ENCODE measurements at regions not wholly inside any gene's neighbourhood (a gene's known extent, or its start where the extent isn't known, plus 50 kb on each side); places are given as distances from the start of the nearest gene placed in this dataset.

DNA sequence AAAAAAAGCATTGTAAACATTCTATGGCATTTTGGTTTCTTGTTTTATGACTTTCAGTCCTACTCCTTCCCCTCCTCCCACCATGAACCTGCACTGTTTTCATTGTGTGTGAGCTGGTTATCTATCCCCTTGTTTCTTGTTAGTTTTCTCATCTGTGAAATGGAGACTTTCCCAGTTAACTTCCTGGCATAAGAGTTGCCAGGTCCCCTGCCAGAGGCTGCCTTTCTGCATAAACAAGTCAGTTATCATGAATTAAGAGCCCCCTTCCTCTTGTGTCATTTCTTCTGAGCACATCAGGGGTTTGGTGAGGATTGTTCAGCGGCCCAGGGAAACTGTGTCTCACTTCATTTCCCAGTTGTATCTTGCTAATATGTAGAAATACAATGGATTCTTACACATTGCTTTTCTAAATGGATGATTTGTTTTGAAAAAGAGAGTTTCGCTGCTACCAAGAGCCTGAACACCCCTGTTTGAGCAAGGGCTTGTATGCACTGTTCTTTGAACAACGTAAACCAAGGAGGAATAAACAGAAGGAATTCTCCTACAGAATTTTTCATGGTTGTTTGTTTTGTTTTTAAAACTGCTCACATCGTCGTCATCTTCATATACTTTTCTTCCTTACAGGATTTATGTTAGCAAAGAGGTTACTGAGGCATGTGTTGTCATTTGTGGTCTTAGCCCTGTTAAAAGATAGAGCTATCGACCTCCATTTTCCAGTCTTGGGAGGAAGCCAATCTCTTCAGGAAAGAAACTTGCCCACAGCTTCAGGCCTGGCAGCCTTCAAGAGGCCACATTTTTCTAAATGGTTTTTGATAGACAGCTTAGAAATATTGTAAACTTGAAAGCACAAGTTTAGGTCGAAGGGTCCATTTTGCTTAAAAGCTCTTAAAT, 144.6 kb upstream of the IL12A start:
- DNase-seq (ENCODE audit: low read depth in 2 of 2) = no peak

DNA sequence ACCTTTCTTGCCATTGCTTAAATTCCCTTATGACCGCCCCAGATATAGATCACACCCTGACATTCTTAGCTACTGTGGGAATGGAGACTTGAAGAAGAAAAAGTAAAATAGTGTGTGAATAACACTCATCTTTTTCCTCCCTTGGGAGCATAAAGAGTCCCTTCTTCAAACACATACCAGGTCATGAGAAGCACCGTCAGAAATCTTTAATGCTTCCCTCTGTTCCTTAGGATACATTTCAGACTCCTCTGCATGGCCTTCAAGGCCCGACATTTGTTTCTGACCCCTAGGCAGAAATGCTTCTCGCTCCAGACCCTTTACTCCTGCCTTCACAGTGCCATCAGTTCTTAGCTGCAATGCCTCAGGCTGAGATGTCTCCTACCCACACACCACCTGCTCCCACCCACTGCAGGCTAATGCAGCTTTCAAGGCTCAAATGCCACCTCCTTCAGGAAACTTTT, 143.8 kb upstream of the IL12A start:
- DNase-seq (ENCODE audit: low read depth in 2 of 2) = no peak

DNA sequence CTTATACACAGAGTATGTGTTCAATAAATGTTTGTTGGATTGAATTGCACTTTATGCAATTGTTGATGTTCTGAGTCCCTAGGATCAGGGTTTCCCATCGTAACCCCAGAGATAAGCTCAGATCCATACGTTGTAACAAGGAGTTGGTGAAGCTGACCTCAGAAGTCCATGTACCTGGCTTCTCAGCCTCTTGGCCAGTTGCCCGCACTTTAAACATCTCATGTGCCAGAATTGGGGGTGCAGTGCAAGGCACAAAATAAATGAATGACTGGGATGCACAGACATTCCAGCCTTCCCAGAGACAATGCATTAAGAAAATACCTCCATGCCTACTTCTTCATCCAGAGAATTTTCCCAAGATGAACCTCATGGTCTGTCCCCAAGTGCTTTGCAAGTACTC, 142.9 kb upstream of the IL12A start:
- DNase-seq (ENCODE audit: low read depth in 2 of 2) = no peak

DNA sequence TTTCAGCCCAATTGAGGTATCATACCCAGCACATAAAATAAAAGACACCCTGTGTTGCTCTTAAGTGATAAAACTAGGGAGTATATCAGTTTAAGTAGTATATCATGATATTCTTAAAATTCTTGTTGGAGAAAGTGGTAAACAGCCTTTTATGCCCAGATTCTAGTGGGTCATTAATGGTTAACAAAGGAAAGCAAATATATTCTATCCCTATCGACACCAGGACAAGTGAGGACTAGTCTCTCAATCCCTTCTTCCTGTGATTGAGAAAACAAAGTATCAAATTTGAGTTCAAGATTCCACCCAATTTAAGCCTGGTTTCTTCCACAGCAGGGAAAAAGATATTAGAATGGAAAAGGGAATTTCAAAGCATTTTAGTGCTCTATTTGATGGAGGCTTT, 142.4 kb upstream of the IL12A start:
- no peak for DNase-seq (ENCODE audit: low read depth in 2 of 2)

DNA sequence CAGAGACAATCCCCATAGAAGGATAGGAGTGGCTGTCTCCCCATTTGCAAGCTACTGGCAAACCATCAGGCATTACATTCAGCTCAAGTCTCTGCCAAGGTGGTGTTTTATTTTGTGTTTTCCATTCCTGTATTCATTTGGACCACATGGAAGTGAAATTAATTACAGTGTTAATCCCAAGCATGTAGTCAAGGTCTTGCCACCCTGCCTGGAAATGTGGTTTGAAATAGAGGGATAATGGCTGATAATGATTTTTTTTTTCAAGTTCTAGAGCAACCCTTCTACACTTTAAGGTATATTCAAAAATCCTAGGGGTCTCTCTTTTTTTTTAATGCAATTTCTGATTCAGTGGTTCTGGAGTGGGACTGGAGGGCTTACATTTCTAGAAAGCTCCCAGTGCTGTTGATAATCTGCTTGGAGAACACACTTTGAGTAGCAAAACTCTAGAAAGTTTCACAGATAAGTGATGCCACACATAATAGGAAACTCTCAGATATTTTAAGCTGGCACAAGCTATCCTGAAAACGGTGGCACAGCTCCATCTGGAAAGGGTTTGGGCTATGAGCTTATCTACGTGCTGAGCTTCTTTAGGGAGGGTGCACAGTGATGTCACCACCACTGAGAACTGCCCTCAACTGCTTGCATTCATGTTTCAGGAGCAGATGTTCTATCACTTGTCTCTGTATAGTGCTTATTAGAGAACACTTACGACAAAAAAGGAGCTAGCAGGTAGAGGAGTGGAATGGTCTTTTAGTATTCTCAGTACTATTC, 140.1 kb upstream of the IL12A start:
- DNase-seq (ENCODE audit: low read depth in 2 of 2) = no peak

DNA sequence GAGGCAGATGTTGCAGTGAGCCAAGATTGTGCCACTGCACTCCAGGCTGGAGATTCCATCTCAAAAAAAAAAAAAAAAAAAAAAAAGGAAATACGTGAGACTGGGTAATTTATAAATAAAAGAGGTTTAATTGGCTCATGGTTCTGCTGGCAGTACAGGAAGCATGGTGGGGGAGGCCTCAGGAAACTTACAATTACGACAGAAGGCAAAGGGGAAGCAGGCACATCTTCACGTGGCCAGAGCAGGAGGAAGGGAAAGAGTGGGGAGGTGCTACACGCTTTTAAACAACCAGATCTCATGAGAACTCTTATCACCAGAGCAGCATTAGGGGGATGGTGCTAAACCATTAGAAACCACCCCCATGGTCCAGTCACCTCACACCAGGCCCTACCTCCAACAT, 138.2 kb upstream of the IL12A start:
- no peak for DNase-seq (ENCODE audit: low read depth in 2 of 2)

DNA sequence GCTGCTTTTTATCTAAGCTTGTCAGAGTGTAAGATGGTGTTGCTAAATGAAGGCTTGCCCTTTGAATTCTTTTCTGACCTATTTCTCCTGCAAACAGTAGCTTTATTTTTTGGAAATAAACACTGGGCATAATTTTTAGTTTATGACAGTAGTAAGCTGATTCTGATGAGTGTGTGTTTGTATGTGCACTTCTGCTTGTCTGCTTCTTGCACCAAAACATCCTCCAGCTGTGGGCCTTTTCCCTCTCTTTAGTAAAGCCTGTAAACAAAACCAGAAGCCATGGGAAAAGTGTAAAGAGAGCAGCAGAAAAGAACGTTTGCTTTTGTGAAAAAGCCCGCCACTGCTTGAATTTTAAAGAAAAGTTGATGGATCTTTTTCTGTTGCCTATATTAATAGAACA, 136.4 kb upstream of the IL12A start:
- no peak for DNase-seq (ENCODE audit: low read depth in 2 of 2)

DNA sequence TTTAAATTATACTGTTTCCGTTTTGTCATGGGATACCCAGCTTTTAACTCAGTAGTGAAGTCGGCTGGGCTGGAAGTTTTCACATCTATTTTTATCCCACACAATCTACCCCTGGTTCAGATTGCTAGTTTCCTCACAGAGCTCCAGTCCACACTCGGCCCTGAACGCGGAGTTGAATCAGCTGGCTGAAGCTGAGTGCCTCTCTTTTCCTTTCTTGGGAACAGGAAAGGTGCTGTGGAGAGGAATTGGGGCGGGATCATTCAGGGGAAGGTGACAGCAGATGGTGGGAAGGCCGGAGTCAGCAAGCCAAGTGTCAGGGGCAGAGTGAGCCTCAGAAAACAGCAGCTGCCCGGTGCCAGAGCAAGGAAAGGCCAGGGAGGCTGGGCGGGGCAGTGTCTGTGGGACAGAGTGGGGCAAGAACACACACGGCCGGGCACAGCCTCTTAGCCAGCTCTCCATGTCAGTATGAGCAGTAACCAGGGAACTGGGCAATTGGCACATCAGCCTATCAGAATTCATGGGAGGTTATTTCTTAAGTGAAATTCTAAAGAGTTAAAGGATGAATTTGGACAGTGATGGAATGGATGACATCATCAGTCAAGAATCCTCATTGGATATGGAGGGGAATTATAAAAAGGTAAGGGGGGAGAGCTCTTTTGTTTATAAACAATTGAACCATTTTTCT, 135.7 kb upstream of the IL12A start:
- DNase-seq (ENCODE audit: low read depth in 2 of 2) = no peak

DNA sequence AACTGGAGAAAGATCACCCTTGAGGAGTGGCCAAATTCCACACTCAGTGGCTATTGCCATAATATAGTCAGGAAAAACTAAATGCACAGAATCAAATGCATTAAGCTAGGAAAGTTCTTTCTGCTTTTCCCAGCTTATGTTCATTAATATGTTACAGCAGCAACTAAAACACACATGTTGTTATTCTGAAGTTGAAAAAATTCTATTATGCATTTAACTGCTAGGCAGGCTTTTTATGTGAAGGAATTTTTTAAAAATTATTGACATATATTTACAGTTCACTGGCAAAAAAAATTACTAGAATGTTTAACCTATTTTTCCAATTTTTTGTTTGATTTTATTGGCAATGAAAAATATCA, 135.2 kb upstream of the IL12A start:
- no peak for DNase-seq (ENCODE audit: low read depth in 2 of 2)

DNA sequence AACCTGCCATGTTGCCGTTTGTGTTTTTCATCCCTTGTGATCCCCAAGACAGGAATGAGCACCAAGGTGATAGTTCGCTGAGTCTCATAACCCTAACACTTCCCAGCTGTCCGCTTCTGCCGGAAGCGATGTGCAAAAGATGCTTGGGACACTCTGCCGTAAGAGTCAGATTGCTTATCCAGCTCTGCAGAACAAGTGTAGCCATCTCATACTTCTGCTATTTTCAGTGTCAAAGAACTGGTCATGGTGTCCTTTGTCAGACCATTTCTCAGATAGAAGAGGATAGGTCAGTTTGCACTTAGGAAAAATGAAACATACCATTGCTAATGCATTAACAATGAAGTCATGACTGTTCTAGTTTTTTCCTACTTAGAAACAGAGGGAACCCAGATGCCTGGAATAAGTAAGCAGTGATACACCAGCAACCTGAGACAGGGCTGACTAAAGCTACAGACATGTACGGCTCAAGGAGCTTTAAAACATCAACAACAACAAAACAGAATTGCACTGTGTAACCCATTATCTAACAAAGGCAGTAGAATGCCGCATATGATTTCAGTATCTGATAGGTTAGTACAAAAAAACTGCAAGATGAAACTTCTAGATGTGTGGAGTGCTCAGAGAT, 134.0 kb upstream of the IL12A start:
- no peak for DNase-seq (ENCODE audit: low read depth in 2 of 2)

DNA sequence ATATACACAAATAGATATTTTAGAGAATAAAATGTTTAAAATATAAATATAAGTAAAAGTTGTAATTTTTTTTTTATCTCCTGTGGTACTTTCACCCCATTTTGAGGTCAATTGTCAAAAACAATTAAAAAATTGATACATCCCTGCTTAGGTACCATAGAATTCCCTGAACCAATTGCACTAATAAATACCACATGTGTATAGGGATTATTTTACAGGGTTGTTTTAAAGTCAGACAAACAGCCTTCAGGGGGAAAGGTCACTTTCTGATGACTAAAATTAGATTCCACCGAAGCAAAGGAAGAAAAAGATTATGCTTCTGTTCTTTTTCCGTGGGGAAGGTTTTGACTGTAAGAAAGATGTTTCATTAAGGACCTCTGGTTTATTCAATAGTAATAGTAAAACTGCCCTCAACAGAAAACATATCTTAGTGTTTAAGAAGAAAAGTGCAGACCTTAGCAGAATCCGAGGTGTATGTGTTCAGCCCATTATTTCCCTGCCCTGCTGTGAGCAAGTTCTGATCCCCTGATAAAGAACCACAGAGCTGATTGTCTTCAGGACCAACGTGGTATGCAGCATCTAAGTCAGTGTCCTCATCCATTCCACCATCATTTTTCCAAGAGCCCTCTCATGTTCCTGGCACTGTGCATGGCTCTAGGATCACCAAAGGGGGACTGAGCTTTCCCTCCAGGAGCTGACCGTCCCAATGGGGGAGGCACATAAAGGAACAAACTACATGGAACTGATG, 132.9 kb upstream of the IL12A start:
- DNase-seq (ENCODE audit: low read depth in 2 of 2) = no peak

DNA sequence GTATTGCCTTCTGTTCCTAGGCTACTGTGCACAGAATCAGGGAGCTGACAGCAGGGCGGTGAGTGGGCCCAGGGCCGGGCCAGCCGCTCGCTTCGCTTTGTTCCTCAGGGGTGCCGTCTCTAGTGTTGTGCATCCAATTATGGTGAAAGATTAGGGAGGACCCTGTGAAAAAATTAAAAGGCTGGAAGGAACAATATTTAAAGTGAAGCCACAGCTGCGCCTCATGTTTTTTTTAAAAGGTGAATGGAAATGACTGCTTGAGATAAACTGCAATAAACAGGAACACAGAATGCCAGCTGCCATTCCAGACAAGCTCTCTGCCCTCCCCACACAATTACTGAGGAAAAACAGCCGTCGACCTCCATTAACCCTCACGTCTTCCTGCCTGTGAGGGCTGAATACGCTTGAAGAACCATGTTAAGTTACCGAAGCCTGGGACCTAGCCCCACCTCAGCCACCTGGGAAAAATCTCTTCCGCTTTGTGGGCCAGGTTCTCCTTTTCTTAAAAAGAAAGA, 132.0 kb upstream of the IL12A start:
- DNase-seq (ENCODE audit: low read depth in 2 of 2) = no peak

DNA sequence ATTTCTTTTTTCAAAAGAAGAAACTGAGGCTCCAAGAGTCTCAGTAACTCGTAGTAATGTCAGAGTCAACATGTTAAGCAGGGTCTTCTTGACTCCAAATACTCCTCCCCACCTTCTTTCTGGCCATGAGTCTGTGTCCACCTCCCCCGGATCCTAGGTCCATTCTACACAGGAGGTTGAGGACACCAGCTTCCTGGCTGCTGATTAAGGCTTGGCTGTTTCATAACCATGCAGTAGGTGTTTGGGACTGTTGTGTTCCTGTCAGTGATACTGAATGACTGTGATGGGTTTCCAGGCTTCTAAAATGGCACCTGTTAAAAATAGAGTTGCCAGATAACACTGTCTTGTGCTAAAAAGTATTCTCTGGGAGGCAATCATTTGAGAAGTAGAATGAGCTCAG, 130.8 kb upstream of the IL12A start:
- no peak for DNase-seq (ENCODE audit: low read depth in 2 of 2)

DNA sequence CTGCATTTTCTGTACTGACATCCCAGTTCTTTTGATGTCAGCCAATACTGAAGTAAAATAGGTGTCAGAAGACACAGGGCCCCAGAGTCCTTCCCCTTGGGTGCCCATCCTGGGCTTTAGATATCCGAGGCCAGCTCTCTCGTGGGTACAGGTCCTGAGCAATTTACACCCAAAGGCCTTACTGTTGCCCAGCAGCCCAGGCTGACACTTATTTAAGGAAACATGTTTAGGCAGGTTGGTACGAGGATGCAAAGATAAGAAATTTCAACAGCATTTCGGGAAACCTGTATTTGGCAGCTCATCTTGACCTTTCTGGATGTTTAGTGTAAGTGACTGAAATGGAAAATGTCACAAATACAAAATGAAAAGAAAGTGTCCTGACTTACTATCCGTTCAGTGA, 130.0 kb upstream of the IL12A start:
- DNase-seq (ENCODE audit: low read depth in 2 of 2) = no peak

DNA sequence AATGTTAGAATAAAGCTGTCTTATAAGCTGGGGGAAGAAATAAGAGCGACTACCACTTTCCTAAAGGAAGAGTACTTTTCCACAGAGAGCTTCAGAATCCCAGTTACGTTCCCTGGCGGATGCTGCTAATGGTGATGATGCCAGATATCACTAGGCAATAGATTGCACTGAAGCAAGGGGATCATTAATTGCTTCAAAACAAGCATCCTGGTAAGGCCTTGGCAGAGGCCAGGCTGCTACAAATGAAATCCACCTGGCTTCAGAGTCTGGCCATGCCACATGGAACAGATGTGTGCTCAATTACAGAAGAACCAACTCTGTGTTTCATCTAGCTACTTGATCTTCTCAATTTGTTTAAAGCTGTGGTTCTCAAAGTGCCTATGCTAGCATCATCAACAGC, 129.2 kb upstream of the IL12A start:
- no peak for DNase-seq (ENCODE audit: low read depth in 2 of 2)

DNA sequence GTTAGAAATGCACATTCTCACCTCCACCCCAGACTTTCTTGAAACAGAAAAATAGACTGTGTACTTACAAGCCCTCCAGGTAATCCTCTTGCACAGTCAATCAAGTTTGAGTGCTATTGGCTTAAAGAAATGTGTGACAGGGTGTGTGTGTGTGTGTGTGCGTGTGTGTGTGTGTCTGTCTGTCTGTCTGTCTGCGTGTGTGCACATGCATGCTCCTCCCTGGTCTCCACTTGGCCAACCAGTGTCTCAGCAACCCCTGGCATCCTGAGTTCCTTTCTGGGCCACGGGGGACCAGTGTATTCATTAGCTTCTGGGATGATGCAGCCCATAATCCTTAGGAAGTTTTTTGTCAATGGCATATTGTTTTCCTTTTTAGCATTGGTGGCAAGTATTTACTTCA, 128.8 kb upstream of the IL12A start:
- DNase-seq (ENCODE audit: low read depth in 2 of 2) = no peak

DNA sequence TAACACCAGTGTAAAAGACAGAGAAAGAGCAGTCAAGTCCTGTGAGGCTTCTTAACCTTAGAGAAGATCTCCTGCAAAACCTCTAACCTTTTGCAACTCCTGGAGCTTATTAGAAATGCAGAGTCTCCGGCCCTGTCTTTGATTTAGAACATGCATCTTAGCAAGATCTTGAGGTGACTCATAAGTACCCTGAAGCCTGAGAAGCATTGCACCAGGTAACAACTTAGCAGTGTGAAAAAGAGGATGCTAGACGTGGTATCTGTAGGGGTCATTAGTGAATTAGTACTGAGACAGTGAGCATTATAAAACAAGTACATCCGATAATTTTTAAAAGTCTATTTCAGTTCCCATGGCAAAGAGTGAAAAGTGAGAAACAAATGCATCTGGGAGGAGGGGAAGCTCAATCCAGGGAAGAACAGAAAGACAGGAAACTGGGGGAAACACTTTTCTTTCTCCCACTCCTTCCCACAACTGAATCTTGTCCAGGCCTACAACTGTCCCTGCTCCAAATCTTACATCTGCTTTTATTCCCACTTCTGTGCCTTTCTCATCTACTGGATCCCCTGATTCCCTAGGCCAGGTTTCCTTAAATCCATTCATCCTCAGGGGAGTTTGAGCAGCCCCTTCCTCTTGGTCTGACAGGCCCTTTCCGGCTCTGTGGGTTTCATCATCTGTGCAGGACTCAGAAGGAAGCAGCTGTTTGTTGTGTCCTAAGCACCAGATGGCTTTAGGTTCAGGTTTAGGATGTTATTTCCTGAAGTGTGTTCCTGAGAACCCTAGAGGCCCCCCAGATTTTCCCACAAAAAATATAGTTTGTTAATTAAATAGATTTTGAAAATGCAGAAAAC, 128.1 kb upstream of the IL12A start:
- DNase-seq (ENCODE audit: low read depth in 2 of 2) = no peak

DNA sequence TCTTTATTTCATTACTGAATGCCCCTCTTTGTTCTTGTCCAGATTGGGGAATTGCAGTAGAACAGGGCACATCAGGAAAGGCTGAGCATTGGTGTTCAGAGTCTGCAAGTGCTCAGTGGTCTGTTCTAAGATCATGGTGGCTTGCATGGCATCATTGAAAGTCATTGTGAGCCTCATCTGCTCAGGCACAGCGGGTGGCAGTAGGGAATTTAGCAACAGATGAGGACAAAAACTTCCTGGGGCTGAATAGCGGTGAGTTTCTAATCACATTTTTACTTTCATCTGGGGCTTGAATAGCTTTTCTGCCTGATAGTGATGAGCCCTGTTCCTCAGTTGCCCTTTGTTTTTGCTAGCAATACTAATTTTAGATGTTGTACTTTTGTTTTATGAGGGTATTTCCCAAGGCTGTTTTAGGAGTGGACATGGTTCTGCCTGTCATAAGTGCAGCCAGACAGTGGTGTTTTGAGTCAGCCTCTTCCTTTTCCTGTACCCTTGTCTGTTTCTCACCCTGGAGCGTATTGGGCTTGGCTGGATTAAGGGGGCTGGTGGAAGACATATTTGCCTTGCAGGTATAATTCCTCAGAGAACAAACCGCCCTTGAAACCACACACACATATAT, 127.2 kb upstream of the IL12A start:
- DNase-seq (ENCODE audit: low read depth in 2 of 2) = no peak

DNA sequence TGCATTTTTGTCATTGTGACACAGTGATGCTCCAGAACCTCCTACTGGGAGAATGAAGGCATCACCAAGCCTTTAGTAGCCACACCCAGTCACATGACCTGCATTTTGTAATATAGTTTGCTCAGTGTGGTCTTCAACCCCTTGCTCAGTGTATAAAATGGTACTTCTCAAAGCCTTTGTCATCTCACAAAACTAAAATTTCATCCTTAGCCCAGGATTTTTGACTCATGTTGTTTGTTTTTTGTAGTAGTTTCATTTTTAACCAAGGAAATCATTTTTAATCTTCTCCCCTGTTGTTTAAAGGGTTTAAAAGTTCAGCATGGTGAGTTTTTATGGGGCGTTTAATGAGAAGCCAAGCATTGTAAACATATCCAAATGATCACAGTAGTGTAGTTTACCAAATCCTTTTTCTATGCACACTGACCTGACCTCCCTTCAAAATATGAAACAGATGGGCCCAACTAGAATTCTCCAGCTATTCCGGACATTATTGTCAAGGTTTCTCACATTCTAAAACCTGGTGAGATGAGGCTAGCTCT, 123.5 kb upstream of the IL12A start:
- no peak for DNase-seq (ENCODE audit: low read depth in 2 of 2)
